Neural cell (in vitro differentiated cells): ENCODE measurements at regions not wholly inside any gene's neighbourhood (a gene's known extent, or its start where the extent isn't known, plus 50 kb on each side); places are given as distances from the start of the nearest gene placed in this dataset.

Experiments used
- H2AFZ ChIP-seq: fragments of 200-600, 300-800 bp; sonication (generic), shearing (Covaris generic); 2 replicates; pipeline ENCODE4 v1.6.0; 2014; ENCODE audit warnings: low read depth, mild to moderate bottlenecking, antibody characterized with exemption, low read length, moderate library complexity
- H3F3A ChIP-seq: fragments of 200-600 bp; shearing (Covaris generic); 2 replicates; pipeline ENCODE4 v1.6.1; 2016; ENCODE audit warnings: mild to moderate bottlenecking, moderate library complexity, mixed read lengths, antibody characterized with exemption, low read length; ENCODE audit not compliant: insufficient read depth, poor library complexity, severe bottlenecking
- H3K27ac ChIP-seq: fragments of 200-600, 300-800 bp; sonication (generic), shearing (Covaris generic); 2 replicates; pipeline ENCODE4 v1.5.1; 2014; ENCODE audit warnings: mild to moderate bottlenecking, low read length, moderate library complexity
- H3K27me3 ChIP-seq: fragments of 300-800, 200-600 bp; sonication (generic), shearing (Covaris generic); 2 replicates; pipeline ENCODE4 v1.6.0; 2014; ENCODE audit warnings: mild to moderate bottlenecking, low read depth, low read length, moderate library complexity; ENCODE audit not compliant: insufficient read depth
- H3K36me3 ChIP-seq: fragments of 300-800, 200-600 bp; sonication (generic), shearing (Covaris generic); 2 replicates; pipeline ENCODE4 v1.5.1; 2014; ENCODE audit warnings: mild to moderate bottlenecking, antibody characterized with exemption, low read length, moderate library complexity; ENCODE audit not compliant: insufficient read depth
- H3K4me2 ChIP-seq: fragments of 300-800, 200-600 bp; sonication (generic), shearing (Covaris generic); 2 replicates; pipeline ENCODE4 v1.6.0; 2014; ENCODE audit warnings: mild to moderate bottlenecking, low read length
- H3K4me3 ChIP-seq: fragments of 300-800, 200-600 bp; sonication (generic), shearing (Covaris generic); 2 replicates; pipeline ENCODE4 v1.5.1; 2014; ENCODE audit warnings: mild to moderate bottlenecking, low read length, moderate library complexity
- H3K79me2 ChIP-seq: fragments of 200-600 bp; shearing (Covaris generic); replicated peaks from 2 replicates; pipeline ENCODE4 v1.6.0; 2014; ENCODE audit warnings: mild to moderate bottlenecking, low read length, moderate library complexity; ENCODE audit not compliant: insufficient read depth
- H3K9ac ChIP-seq: fragments of 300-800, 200-600 bp; sonication (generic), shearing (Covaris generic); 2 replicates; pipeline ENCODE4 v1.6.1; 2016; ENCODE audit warnings: mild to moderate bottlenecking, low read length, mixed read lengths
- H3K9me2 ChIP-seq: fragments of 200-600 bp; shearing (Covaris generic); 2 replicates; pipeline ENCODE4 v1.6.1; 2016; ENCODE audit warnings: mild to moderate bottlenecking, low read length, mixed read lengths; ENCODE audit not compliant: insufficient read depth
- H3K9me3 ChIP-seq: fragments of 200-600, 300-800 bp; sonication (generic), shearing (Covaris generic); 2 replicates; pipeline ENCODE4 v1.6.1; 2016; ENCODE audit warnings: mild to moderate bottlenecking, mixed run types, low read length, moderate library complexity, mixed read lengths
- H4K20me1 ChIP-seq: fragments of 200-600 bp; shearing (Covaris generic); 2 replicates; pipeline ENCODE4 v1.6.1; 2016; ENCODE audit warnings: mild to moderate bottlenecking, mixed run types; ENCODE audit not compliant: insufficient read depth
- CTCF ChIP-seq: fragments of 450-650 bp; IDR thresholded peaks from 2 replicates; pipeline ENCODE4 v1.5.1; 2014; ENCODE audit warnings: antibody characterized with exemption, mild to moderate bottlenecking, moderate library complexity; ENCODE audit not compliant: poor library complexity, severe bottlenecking
- EP300 ChIP-seq: fragments of 450-650 bp; conservative IDR thresholded peaks from 2 replicates; pipeline ENCODE4 v1.6.1; 2014; ENCODE audit warnings: antibody characterized with exemption, mild to moderate bottlenecking, moderate library complexity; ENCODE audit not compliant: poor library complexity, severe bottlenecking
- EZH2 ChIP-seq: fragments of 200-600, 300-800 bp; shearing (Covaris generic), sonication (generic); IDR thresholded peaks from 2 replicates; pipeline ENCODE4 v1.6.1; 2014; ENCODE audit warnings: antibody characterized with exemption, low read length, borderline replicate concordance, mild to moderate bottlenecking; ENCODE audit not compliant: insufficient read depth, poor library complexity, severe bottlenecking
- MXI1 ChIP-seq: fragments of 450-650 bp; conservative IDR thresholded peaks from 2 replicates; pipeline ENCODE4 v1.6.1; 2014; ENCODE audit warnings: antibody characterized with exemption, mild to moderate bottlenecking; ENCODE audit not compliant: poor library complexity, severe bottlenecking
- POLR2AphosphoS5 ChIP-seq: IDR thresholded peaks from 2 replicates; pipeline ENCODE4 v1.6.1; 2012
- RAD21 ChIP-seq: fragments of 450-650 bp; conservative IDR thresholded peaks from 2 replicates; pipeline ENCODE4 v1.6.1; 2014; ENCODE audit warnings: antibody characterized with exemption, mild to moderate bottlenecking, moderate library complexity
- SMC3 ChIP-seq: fragments of 450-650 bp; conservative IDR thresholded peaks from 2 replicates; pipeline ENCODE4 v1.6.1; 2014; ENCODE audit warnings: antibody characterized with exemption, mild to moderate bottlenecking, moderate library complexity; ENCODE audit not compliant: poor library complexity
- TAF1 ChIP-seq: IDR thresholded peaks from 2 replicates; pipeline ENCODE4 v1.6.1; 2012; ENCODE audit warnings: low read depth
- TF ChIP-seq, protein P1 (sequence below): IDR thresholded peaks from 2 replicates; pipeline ENCODE4 v1.6.1; 2012; ENCODE audit warnings: borderline replicate concordance

DNA sequence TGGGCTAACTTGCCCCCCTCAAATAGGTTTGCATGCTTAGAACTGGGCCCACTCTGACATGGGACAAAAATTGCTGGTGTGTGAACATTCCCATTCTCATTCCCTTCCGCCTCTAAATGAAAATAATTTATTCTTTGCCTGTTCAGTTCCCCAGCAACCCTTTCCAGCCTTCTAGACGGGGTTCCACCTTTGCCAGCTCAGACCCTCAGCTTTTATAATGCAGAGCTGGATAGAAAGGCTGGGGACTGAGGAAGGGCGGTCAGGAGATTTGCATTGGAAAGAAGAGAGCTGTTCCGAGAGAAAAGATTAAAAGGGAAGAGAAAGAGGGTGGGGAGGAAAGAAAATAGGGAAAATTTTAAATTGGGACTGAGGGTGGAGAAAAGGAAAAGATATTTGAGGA is 151.1 kb upstream of the WSCD1 start:
- H3K4me2 ChIP-seq: no peak overlapping the region
- no peak overlapping the region for H2AFZ ChIP-seq
- no peaks in the 10 kb centered on the region for H3K27me3 ChIP-seq
- H4K20me1 ChIP-seq: no peaks in the 10 kb centered on the region
- no peaks in the 10 kb centered on the region for H3K79me2 ChIP-seq
- H3K36me3 ChIP-seq: no peaks in the 10 kb centered on the region
- H3K9me3 ChIP-seq: no peaks in the 10 kb centered on the region
- no peak overlapping the region for H3K27ac ChIP-seq
- no peaks in the 10 kb centered on the region for H3K9me2 ChIP-seq
- TF ChIP-seq EZH2 (no peak), TAF1 (no peak), MXI1 (no peak), SMC3 (no peak), POLR2AphosphoS5 (no peak), RAD21 (no peak), EP300 (no peak), CTCF (no peak)
- TF ChIP-seq, protein P1, sequence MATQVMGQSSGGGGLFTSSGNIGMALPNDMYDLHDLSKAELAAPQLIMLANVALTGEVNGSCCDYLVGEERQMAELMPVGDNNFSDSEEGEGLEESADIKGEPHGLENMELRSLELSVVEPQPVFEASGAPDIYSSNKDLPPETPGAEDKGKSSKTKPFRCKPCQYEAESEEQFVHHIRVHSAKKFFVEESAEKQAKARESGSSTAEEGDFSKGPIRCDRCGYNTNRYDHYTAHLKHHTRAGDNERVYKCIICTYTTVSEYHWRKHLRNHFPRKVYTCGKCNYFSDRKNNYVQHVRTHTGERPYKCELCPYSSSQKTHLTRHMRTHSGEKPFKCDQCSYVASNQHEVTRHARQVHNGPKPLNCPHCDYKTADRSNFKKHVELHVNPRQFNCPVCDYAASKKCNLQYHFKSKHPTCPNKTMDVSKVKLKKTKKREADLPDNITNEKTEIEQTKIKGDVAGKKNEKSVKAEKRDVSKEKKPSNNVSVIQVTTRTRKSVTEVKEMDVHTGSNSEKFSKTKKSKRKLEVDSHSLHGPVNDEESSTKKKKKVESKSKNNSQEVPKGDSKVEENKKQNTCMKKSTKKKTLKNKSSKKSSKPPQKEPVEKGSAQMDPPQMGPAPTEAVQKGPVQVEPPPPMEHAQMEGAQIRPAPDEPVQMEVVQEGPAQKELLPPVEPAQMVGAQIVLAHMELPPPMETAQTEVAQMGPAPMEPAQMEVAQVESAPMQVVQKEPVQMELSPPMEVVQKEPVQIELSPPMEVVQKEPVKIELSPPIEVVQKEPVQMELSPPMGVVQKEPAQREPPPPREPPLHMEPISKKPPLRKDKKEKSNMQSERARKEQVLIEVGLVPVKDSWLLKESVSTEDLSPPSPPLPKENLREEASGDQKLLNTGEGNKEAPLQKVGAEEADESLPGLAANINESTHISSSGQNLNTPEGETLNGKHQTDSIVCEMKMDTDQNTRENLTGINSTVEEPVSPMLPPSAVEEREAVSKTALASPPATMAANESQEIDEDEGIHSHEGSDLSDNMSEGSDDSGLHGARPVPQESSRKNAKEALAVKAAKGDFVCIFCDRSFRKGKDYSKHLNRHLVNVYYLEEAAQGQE: no peak
- H3K4me3 ChIP-seq: no peak overlapping the region
- H3K9ac ChIP-seq: no peak overlapping the region
- H3F3A ChIP-seq: no peaks in the 10 kb centered on the region

DNA sequence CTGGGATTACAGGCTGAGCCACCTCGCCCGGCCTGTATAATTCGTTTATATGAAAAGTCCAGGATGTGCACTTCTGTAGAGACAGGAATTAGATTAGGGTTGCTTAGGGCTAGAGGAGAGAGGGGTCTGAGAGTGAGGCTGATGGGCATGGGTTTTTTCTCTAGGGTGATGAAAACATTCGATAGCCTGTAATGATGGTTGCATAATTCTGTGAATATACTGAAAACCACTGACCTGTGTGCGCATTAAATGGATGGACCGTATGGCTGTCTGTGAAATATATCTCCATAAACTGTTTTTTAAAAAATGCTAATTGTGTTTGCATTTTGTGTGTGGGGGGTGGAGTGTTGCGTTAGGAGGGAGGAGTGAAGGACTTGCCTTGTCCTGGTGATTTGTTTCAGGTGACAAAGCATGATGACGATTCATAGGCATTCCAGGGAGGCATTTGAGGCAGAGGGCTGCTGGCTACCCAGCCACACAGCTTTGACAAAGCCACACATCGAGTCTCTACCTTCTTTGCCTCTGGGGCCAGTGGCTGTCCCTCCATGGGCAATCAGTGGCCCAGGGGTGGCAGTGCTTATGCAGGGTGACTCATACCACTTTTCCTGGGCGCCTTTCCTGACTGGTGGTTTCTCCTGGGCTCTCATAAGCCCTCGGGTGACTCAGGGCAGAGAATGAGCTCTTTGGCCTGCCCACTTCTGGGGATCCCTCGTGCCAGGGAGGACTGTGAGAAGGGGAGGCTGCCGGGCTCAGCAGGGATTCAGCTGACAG is 148.5 kb upstream of the WSCD1 start:
- Histone ChIP-seq H4K20me1 (no peaks in the 10 kb centered on the region), H3K27ac (no peak overlapping the region), H3K36me3 (no peaks in the 10 kb centered on the region), H3K4me3 (no peak overlapping the region), H3K27me3 (no peaks in the 10 kb centered on the region), H3K4me2 (no peak overlapping the region), H3K9ac (no peak overlapping the region), H3K9me2 (no peaks in the 10 kb centered on the region), H3K79me2 (no peaks in the 10 kb centered on the region), H3F3A (no peaks in the 10 kb centered on the region), H2AFZ (no peak overlapping the region), H3K9me3 (no peaks in the 10 kb centered on the region)
- TF ChIP-seq SMC3 (no peak), CTCF (no peak), EP300 (no peak), POLR2AphosphoS5 (no peak), EZH2 (no peak), RAD21 (no peak), TAF1 (no peak), MXI1 (no peak)
- TF ChIP-seq, protein P1: no peak
